Breast epithelium (tissue), 4 donors: ENCODE measurements at regions not wholly inside any gene's neighbourhood (a gene's known extent, or its start where the extent isn't known, plus 50 kb on each side); places are given as distances from the start of the nearest gene placed in this dataset.
"Not testable (repeated sequence)": the region's sequence is repeated elsewhere in the genome, so short reads cannot be mapped to it uniquely, and the experiment has no call there.

Experiments used
- DNase-seq, 2 donors: peaks; one replicate each; pipeline ENCODE4 v3.0.0-alpha.2; 2019; ENCODE audit warnings: low spot score in 2 of 2
- H3K27ac ChIP-seq, 2 donors: fragments of 200-600 bp; sonication (generic) in 1 of 2; one replicate each; pipeline ENCODE4 v1.5.1; 2016 to 2019; ENCODE audit warnings: mild to moderate bottlenecking in 1 of 2
- H3K27me3 ChIP-seq, 2 donors: fragments of 200-600 bp; sonication (generic) in 1 of 2; one replicate each; pipeline versions ENCODE4 v1.5.1 to v1.6.0; 2017 to 2019; ENCODE audit warnings: control low read depth in 1 of 2, mild to moderate bottlenecking in 1 of 2
- H3K36me3 ChIP-seq: fragments of 200-600 bp; one replicate; pipeline ENCODE4 v1.5.1; 2019
- H3K4me1 ChIP-seq, 2 donors: fragments of 200-600 bp; sonication (generic); one replicate each; pipeline ENCODE4 v1.5.1; 2016 to 2019; ENCODE audit warnings: control low read depth in 1 of 2
- H3K4me3 ChIP-seq, 3 donors: fragments of 200-600 bp; sonication (generic); 1 replicate in 2 of 3; 2 replicates in 1 of 3; pipeline ENCODE4 v1.5.1; 2016 to 2019; ENCODE audit warnings: mild to moderate bottlenecking in 3 of 3, moderate library complexity in 2 of 3
- H3K9me3 ChIP-seq, 2 donors: fragments of 200-600 bp; sonication (generic) in 1 of 2; one replicate each; pipeline ENCODE4 v1.5.1; 2016 to 2019; ENCODE audit warnings: control low read depth in 1 of 2
- CTCF ChIP-seq, 3 donors: fragments of 450-650 bp; IDR thresholded peaks; one replicate each; pipeline ENCODE4 v1.5.1; 2016 to 2017; ENCODE audit warnings: antibody characterized with exemption in 3 of 3, mild to moderate bottlenecking in 3 of 3, moderate library complexity in 3 of 3
- POLR2A ChIP-seq: fragments of 450-650 bp; IDR thresholded peaks from one replicate; pipeline ENCODE4 v1.6.1; 2016; ENCODE audit warnings: antibody characterized with exemption, mild to moderate bottlenecking, moderate library complexity
- POLR2AphosphoS5 ChIP-seq, 3 donors: sonication (generic); formaldehyde crosslinking; IDR thresholded peaks; one replicate each; pipeline ENCODE4 v1.6.1; 2017; ENCODE audit warnings: antibody characterized with exemption in 3 of 3
- intact Hi-C: fragments of 100-400 bp; cut with DNase I; formaldehyde crosslinking; loops from one replicate; pipeline ENCODE4 v1.15.1; 2023; ENCODE audit warnings: low total_unique reads

DNA sequence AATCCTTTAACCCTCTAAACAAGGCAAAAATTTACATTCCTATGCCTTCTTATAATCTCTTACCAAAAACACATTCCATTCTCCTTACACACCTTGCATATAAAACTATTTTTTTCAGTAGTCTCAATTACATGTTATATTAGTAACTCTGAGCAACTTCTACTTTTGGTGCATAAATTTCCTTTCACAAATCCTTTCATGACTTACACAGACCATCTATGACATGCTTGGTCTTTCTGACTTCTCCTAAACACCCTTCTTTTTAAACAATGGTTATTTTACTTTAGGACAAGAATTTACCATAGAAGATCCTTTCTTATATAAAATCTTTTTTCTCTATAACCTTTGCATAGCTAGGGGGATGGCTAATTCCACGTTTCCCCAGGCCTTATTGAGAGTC lies 208.0 kb upstream of the ARRDC3 start:
- Histone ChIP-seq H3K36me3 (no peaks in the 10 kb centered on the region), H3K4me1 (no peaks in the 10 kb centered on the region), H3K27me3 (no peaks in the 10 kb centered on the region), H3K27ac (no peak overlapping the region), H3K9me3 (peaks cover 0 to 39% of the 10 kb centered on the region in 2 donors), H3K4me3 (no peak overlapping the region)
- no peak for DNase-seq
- intact Hi-C loops = no loop called here
- TF ChIP-seq POLR2AphosphoS5 (IDR thresholded peaks at IDR 0.05) (no peak), CTCF (IDR thresholded peaks at IDR 0.05) (no peak), POLR2A (no peak)

- H3K27me3 ChIP-seq = no peaks in the 10 kb centered on the region
- intact Hi-C loops = no loop called here
- TF ChIP-seq POLR2AphosphoS5 (IDR thresholded peaks at IDR 0.05) (no peak), CTCF (IDR thresholded peaks at IDR 0.05) (no peak)
These were observed 203.1 kb upstream of the ARRDC3 start for GRCh38 chr5:91586232-91586631.

DNA sequence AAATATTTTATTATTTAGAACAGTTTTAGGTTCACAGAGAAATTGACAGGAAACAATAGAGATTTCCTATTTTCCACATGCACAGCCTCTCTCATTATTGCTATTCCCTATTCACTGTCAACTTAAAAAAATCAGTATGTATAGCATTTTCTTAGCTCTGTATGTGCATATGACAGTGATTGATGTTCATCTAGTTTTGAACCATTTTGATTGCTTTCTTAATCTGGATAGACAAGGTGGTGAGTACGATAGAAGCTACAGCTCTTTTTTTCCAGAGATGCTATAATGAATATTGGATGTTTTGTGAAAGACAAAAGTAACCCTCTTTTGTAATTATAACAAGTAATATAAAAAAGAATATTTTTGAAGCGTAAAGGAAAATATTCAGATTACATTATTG lies 201.2 kb upstream of the ARRDC3 start:
- Histone ChIP-seq H3K27ac (no peak overlapping the region), H3K4me1 (no peaks in the 10 kb centered on the region), H3K4me3 (no peak overlapping the region), H3K9me3 (no peaks in the 10 kb centered on the region), H3K36me3 (no peaks in the 10 kb centered on the region), H3K27me3 (no peaks in the 10 kb centered on the region)
- intact Hi-C loops = no loop called here
- DNase-seq = no peak
- TF ChIP-seq POLR2A (no peak), CTCF (IDR thresholded peaks at IDR 0.05) (no peak), POLR2AphosphoS5 (IDR thresholded peaks at IDR 0.05) (no peak)

More at GRCh38 chr5:91586232-91586631, 203.1 kb upstream of the ARRDC3 start:
- no peak for DNase-seq
- Histone ChIP-seq H3K27ac (no peak overlapping the region), H3K36me3 (no peaks in the 10 kb centered on the region), H3K4me1 (no peaks in the 10 kb centered on the region), H3K9me3 (peaks cover 0 to 5% of the 10 kb centered on the region in 2 donors), H3K4me3 (no peak overlapping the region)

- H3K27me3 ChIP-seq, H3K4me1 ChIP-seq, intact Hi-C loops, H3K4me3 ChIP-seq, H3K36me3 ChIP-seq, H3K27ac ChIP-seq, DNase-seq: not testable (repeated sequence)
- peaks cover 12 to 33% of the 10 kb centered on the region in 2 donors for H3K9me3 ChIP-seq
These were observed 182.9 kb upstream of the ARRDC3 start for GRCh38 chr5:91566012-91566411.

- Histone ChIP-seq H3K9me3 (peaks cover 12 to 33% of the 10 kb centered on the region in 2 donors), H3K36me3 (no peaks in the 10 kb centered on the region), H3K27me3 (no peaks in the 10 kb centered on the region), H3K4me3 (no peak overlapping the region), H3K27ac (no peak overlapping the region), H3K4me1 (no peaks in the 10 kb centered on the region)
- intact Hi-C loops = no loop called here
- no peak for DNase-seq
- TF ChIP-seq CTCF (IDR thresholded peaks at IDR 0.05) (no peak), POLR2AphosphoS5 (IDR thresholded peaks at IDR 0.05) (no peak), POLR2A (no peak)
These were observed 179.8 kb upstream of the ARRDC3 start for GRCh38 chr5:91562922-91563321.

DNA sequence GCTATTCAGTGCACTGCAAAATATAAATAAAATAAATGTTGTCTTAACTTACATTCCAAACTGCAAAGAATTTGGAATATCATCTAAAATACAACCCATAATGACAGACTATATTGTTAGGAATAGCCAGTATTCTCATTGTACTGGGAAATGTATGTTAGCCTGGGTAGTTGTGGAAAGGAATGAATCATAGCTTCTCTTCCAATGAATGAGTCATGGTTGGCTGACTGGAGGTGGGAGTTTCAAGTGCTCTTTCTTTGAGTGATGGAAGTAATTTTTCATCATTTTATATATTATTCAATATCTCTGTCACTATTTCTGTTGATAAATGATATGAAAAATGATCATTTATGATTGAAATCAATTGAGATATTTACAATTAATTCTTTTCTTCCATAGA lies 158.6 kb upstream of the ARRDC3 start:
- Histone ChIP-seq H3K4me3 (no peak overlapping the region), H3K4me1 (no peaks in the 10 kb centered on the region), H3K36me3 (no peaks in the 10 kb centered on the region), H3K27ac (no peak overlapping the region), H3K27me3 (no peaks in the 10 kb centered on the region), H3K9me3 (peaks cover 0 to 3% of the 10 kb centered on the region in 2 donors)
- intact Hi-C loops = no loop called here
- DNase-seq = no peak
- TF ChIP-seq CTCF (IDR thresholded peaks at IDR 0.05) = no peak
- no peak for TF ChIP-seq POLR2A
- no peak for TF ChIP-seq POLR2AphosphoS5 (IDR thresholded peaks at IDR 0.05)
